ENCODE measurements at regions not wholly inside any gene's neighbourhood (a gene's known extent, or its start where the extent isn't known, plus 50 kb on each side); places are given as distances from the start of the nearest gene placed in this dataset.

GRCh38 chr18:45268583-45268982 lies 346.7 kb upstream of the SLC14A2 start:
- intact Hi-C loops (cut with DNase I): no loop called here
- WGBS (ENCODE audit: insufficient coverage, low coverage, low lambda C conversion rate, missing lambda C conversion rate): 67% methylated on average over 1 of the region's 1 CpG
- Histone ChIP-seq H3K4me1 (peaks cover 0 to 2% (median 0%) of the 10 kb centered on the region in 4 donors), H3K4me3 (no peak overlapping the region), H3K9me3 (no peaks in the 10 kb centered on the region), H3K36me3 (no peaks in the 10 kb centered on the region), H3K27ac (no peak overlapping the region), H3K27me3 (no peaks in the 10 kb centered on the region)
- no peak for TF ChIP-seq POLR2A (IDR thresholded peaks at IDR 0.05)
- no peak for TF ChIP-seq CTCF (IDR thresholded peaks at IDR 0.05)
- DNase-seq (no peak), ATAC-seq (peak in 1 of 4 donors; percentile 57)

- Histone ChIP-seq H3K9me3 (no peaks in the 10 kb centered on the region), H3K27me3 (no peaks in the 10 kb centered on the region), H3K36me3 (no peaks in the 10 kb centered on the region), H3K27ac (no peak overlapping the region), H3K4me3 (no peak overlapping the region), H3K4me1 (peaks cover 0 to 11% (median 0%) of the 10 kb centered on the region in 4 donors)
- no peak for DNase-seq
- intact Hi-C loops (cut with DNase I): loop anchor here in 1 of 2 donors (10.0 kb wide), 1 partner anchor 54 kb away; no protein-coding TSS in a partner anchor
- TF ChIP-seq CTCF (IDR thresholded peaks at IDR 0.05): no peak
- TF ChIP-seq POLR2A (IDR thresholded peaks at IDR 0.05): no peak
- ATAC-seq: no peak
Observed at GRCh38 chr18:45270289-45270771, 344.9 kb upstream of the SLC14A2 start.

GRCh38 chr18:45274026-45274425 lies 341.2 kb upstream of the SLC14A2 start:
- DNase-seq: peak in 1 of 3 donors; percentile 81
- intact Hi-C loops (cut with DNase I): loop anchor here in 1 of 2 donors (10.0 kb wide), 1 partner anchor 51 kb away; no protein-coding TSS in a partner anchor
- H3K4me1 ChIP-seq: peaks cover 0 to 11% (median 0%) of the 10 kb centered on the region in 4 donors
- H3K27me3 ChIP-seq: no peaks in the 10 kb centered on the region
- H3K36me3 ChIP-seq: no peaks in the 10 kb centered on the region
- WGBS (ENCODE audit: insufficient coverage, low coverage, low lambda C conversion rate, missing lambda C conversion rate): 31% methylated on average over 1 of the region's 1 CpG
- no peaks in the 10 kb centered on the region for H3K9me3 ChIP-seq
- no peak overlapping the region for H3K4me3 ChIP-seq
- TF ChIP-seq CTCF (IDR thresholded peaks at IDR 0.05) (no peak), POLR2A (IDR thresholded peaks at IDR 0.05) (no peak)
- H3K27ac ChIP-seq: peak overlapping the region; percentile 7 to 23 (median 12)
- peak; percentile 98 to 99 (median 98) for ATAC-seq

- H3K4me3 ChIP-seq: no peak overlapping the region
- TF ChIP-seq CTCF (IDR thresholded peaks at IDR 0.05): peak; percentile 59 to 73 (median 62)
- TF ChIP-seq POLR2A (IDR thresholded peaks at IDR 0.05): no peak
- no peak overlapping the region for H3K27ac ChIP-seq
- no peaks in the 10 kb centered on the region for H3K36me3 ChIP-seq
- intact Hi-C loops (cut with DNase I): loop anchor here in 1 of 2 donors (10.0 kb wide), 1 partner anchor 49 kb away; no protein-coding TSS in a partner anchor
- 81% methylated on average over 5 of the region's 5 CpGs for WGBS (ENCODE audit: insufficient coverage, low coverage, low lambda C conversion rate, missing lambda C conversion rate)
- DNase-seq (no peak), ATAC-seq (no peak)
- peaks cover 0 to 11% (median 0%) of the 10 kb centered on the region in 4 donors for H3K4me1 ChIP-seq
- no peaks in the 10 kb centered on the region for H3K9me3 ChIP-seq
- no peaks in the 10 kb centered on the region for H3K27me3 ChIP-seq
Observed at GRCh38 chr18:45275367-45276113, 339.7 kb upstream of the SLC14A2 start.

Measured in right lobe of liver (tissue), 6 donors.